Ecto neural progenitor cell (in vitro differentiated cells): ENCODE measurements at regions not wholly inside any gene's neighbourhood (a gene's known extent, or its start where the extent isn't known, plus 50 kb on each side); places are given as distances from the start of the nearest gene placed in this dataset.

Experiments used
- DNase-seq: peaks from one replicate; pipeline ENCODE4 v3.0.0-alpha.2; 2018; ENCODE audit warnings: low spot score

DNA sequence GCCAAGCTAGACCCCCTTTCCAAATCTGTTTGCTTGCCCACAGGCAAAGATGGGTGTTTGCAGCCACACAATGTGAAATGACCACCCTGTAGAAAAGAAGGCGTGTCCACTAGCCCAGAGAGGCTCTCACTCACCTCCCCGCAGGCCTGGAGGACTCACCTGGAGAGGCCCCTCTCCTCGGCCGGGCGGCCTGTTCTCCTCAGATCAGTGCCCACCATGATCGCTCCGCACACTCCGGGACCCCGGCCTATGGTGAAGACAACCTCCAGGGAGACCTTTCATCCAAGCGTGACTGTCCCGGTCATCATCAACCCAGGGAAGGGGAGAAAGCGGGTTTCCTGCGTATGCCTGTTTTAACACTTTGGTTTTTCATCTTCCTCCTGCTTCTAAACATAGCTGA, 328.7 kb upstream of the SALL3 start:
- DNase-seq: no peak

DNA sequence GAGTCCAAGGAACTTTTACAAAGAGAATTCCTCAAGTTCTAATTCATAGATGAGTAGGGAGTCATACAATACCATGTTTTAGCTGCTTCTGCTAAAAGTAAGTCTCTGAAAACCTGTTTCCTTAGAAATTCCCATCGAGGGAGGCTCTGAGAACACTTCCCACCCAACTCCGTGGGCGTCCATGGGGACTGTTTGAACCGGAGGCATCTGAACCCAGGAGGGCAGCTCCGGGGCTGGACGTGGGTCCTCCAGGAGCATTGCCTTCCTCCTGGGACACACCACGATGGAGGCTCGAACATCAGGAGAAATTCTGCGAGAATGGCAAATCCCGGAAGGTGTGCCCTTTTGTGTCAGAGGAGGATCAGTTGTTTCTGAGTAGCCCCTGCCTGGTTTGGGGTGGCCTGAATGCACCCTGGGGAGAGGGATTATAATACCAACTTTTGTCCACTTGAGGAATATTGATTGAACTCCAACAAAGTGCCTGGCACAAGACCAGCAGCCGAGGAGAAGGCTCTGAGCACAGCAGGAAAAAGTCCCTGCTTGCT, 327.5 kb upstream of the SALL3 start:
- DNase-seq: no peak

DNA sequence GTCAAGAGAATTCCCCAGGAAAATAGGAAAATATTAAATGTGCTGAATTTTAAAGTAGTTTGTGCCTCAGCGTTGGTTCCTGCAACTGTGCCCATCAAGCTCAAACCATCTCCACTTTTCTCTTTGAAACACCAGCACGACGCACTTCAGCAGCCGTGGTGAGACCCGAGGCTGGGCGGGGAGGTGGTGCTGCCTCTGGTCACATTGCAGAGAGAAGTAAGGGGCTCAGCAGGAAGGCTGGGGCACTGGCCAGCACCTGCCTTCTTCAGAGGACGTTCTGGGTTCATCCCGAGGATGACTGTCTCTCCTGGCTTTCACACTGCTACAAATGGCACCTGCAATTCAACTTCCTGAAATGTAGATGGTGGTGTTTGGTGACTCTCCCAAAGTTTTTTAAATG, 323.7 kb upstream of the SALL3 start:
- no peak for DNase-seq

DNA sequence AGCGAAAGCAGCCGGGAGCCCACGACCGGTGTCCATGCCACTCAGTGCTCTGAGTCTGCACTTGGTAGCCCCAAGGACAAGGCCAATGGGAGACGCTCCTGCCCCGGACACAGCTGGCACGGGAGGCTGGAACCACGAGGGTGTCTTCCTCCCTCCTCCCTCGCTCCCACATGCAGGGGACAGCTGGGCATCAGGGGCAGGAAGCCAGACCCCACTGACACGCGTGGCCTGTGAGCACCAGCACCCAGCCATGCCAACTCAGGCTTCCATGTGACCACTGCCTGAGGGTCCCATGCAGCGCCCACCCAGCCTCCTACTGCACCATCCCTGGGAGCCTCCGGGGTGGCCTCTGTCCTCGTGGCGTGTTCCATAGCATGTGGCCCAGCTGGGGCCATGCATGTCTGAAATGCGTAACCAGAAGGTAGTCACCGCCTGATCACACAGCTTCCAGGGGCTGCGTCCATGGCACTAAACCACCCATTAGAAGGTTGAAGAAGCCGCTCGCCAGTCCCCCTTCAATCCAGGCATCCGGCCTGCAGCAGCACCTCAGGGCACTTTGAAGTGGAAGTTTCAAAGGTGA, 323.2 kb upstream of the SALL3 start:
- DNase-seq: no peak

DNA sequence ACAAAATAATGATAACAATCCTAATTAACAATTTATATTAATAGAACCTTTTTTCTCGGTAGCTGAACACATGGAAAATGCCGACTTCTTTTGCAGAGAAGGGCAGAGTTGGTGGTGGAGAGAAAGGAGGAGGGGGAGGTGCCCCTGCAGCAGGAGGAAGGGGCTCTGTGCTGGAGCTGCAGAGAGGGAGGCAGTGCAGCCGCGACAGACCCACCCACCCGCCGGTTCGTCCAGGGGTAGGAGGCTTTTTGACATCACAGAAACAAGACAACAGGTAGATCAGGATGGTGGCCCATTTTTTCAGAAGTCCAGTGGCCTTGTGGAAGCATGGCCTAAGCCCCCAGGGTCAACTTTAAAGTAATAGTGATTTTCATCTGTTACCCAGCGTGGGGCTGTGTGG, 321.1 kb upstream of the SALL3 start:
- no peak for DNase-seq

DNA sequence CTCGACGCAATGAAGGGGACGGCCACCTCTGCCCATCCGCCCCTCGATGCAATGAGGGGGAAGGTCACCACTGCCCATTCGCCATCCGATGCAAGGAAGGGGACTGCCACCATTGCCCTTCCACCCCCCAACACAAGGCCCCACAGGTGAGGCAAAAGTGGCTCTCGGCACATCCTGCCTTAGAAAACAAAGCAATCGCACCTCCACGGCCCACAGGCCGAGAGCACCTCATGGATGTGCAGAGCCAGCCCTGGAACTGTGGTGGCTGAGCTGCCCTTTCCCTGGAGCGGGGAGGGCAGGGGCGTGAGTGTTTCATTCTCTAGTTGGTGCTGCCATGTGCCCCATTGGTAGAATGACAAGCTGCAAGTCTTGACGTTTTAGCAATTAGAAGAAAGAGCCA, 320.6 kb upstream of the SALL3 start:
- DNase-seq: no peak

DNA sequence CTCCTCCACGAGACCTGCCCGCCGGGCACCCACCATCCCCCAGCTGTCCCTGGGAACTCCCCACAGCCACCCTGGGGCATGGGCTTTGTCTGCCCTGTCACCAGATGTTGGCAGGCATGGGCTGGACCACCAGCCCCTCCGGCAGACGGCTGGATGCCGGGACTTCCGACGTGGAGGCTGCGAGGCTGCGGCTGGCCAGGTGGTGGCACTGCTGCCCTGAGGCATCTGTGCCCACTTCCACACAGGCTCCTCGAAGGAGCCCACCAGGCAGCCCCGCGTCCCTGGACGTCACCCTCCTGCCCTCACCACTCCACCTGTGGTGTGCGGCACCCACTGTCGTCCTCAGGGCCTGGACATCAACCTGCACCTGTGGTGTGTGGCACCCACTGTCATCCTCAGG, 319.9 kb upstream of the SALL3 start:
- peak; percentile 73 for DNase-seq

DNA sequence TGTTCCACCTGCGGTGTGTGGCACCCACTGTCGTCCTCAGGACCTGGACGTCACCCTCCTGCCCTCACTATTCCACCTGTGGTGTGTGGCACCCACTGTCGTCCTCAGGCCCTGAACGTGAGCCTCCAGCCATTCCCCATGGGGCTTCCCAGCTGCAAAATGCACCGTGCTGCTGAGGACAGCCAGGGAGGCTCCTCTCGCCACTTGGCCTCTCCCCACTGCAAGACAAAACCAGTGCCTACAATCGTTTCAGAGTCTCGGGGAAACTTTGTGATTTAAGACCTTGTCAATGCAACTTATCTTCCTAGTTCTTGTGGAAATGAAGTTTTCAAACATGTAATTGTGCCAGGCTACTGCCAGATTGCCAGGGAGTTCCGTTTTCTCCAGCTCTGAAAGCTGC, 319.3 kb upstream of the SALL3 start:
- no peak for DNase-seq

DNA sequence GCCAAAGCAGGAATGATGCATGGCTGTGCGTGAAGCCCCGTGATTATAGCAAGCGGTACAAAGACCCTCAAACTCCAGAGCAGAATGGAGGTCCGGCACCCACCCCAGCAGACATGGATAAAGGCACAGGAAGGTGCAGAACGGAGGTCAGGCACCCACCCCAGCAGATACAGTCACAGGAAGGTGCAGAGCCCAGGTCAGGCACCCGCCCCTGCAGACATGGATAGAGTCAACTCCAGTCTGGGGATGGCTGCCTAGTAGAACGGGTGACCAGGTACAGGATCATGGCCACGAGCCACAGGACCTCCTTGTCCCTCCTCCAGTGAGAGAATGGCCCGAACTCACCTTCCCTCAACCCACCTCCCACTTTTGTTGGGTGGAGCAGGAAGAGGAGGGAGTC, 318.3 kb upstream of the SALL3 start:
- DNase-seq: no peak

DNA sequence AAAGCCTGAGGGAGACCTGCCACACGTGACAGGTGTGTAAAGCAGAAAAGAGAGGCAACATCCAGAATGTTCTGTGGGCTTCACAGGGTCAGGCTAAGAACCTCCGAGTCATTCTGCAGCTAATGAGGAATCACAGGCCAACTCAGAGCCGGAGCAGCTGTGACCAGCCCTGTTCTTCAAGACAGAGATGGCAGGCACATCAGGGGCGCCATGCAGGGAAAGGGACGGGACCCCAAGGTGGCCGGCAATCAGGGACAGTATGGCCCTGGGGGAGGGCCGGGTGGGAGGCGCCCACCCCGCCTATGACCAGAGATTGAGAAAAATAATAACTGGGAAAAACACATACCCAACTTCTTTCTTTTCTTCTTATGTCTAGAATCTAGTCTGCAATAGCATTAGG, 316.7 kb upstream of the SALL3 start:
- DNase-seq: no peak

DNA sequence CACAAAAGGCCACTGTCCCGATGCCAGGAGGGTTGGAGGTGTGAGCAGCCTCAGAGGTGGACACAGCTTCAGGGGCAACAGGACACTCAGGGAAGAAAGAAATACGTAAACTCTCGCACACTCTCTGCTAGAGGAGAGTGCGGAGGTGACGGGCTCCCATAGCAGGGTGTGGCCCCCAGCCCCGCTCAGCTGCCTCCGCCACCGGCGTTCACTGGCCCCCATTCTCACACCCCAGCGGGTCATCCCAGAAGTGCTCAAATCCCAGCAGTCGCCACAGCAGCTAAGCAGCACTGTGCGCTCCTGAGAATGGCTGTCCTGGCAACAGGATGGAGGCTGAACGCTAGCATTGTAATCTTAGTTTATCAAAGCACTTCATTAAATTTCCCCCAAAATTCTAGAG, 315.6 kb upstream of the SALL3 start:
- no peak for DNase-seq

DNA sequence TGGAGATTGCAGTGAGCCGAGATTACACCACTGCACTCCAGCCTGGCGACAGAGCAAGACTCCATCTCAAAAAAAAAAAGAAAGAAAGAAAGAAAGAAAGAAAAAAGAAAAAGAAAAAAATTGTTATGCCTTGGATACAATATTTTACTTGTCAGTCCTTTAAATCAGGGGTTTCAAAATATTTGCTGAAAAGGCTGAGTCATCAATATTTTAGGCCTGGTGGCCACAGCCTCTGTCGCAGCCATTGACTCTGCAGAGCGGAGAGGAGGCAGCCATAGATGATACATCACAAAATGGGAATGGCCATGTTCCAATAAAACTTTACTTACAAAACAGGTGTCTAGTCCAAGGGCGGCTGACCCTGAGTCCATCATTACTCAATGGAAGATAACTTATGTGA, 314.8 kb upstream of the SALL3 start:
- no peak for DNase-seq

DNA sequence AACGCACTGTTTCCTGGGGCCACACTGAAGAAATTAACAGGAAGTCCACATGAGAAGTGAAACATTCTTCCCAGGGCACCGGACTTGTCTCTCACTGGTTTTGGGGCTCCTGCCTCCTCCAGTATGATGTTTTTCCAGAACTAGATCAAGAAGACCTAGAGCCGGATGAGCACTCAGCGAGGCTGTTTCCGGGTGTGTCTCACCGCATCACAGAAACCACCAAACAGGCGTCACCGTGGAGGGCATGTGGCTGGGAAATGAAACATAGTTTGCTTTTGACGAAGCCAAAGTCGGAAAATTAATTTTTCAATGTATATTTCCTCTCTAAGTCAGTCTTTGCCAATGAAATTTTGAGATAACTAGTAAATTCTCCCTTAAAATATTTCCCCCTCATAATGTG, 314.0 kb upstream of the SALL3 start:
- no peak for DNase-seq

DNA sequence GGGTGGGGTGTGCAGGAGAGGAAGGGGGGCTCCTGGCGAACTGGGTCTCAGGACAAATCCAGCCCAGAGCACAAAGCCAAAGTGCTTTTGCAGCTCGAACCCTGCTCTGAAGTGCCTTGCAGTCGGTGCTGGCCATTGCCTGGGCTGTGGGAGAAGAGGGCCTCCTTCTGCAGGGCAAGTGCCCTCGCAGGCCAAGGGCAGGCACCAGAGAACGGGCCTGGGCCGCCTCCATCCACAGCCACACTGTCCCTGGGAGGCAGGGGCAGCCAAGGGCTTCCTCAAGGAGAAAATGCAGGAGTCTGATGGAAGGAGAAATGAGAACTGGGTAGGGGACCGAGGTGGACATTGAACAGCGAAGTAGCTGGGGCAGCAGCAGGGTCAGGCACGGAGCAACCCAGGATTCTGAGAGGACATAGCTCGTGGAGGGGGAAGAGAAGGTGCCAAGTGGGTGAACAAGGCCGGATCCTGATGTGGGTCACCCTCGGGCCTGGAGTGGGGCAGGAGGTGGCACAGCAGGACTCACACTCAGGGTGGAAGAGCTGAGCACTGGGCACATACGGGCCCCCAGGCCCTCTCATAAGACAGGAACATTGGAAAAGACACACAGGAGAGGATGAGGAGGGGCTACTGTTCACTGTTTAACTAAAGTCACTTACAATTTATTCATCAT, 312.8 kb upstream of the SALL3 start:
- no peak for DNase-seq

DNA sequence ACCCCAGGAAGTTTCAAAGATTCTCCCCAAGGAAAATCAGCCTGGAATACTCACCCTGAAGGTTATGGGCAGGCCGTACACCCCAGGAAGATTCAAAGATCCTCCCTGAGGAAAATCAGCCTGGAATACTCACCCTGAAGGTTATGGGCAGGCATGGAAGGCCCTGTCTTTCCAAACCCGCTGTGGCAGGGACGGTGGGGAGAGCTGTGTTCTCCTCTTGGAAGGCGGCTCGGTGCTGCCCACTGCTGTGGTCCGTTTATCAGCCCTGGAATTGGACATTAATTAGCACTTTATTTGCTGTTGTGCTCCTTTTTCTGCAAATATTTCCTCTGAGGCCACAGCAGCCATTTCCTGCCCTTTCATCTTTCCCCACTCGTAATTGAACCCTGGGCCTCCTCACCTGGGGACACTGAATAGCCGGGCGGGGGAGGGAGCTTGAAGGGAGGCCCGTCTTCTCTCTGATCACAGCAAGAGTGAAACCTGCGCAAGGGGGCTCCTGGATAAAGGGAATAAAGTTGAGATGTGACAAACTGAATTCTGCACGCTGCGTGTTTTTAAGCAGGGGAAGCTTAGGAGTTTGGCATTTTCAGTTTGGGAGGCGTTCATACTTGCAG, 308.7 kb upstream of the SALL3 start:
- peak; percentile 32 for DNase-seq

DNA sequence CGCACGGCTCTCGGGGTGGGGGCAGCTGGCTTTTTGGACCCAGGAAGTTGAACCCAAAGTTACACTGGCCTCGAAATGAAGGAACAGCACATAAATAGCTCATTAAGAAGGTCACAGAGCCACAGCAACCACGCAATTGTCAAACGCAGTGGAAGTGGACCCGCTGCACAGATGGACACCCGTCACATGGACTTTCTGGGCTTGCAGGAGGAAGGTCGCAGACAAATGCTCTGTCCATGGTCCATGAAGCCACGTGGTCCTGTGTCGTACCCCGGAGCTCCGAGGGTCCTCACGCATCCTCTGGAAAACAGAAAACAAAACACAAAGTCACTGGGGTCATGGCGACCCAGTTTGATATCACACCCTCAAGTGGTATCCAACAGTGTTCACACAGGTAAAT, 308.1 kb upstream of the SALL3 start:
- no peak for DNase-seq

DNA sequence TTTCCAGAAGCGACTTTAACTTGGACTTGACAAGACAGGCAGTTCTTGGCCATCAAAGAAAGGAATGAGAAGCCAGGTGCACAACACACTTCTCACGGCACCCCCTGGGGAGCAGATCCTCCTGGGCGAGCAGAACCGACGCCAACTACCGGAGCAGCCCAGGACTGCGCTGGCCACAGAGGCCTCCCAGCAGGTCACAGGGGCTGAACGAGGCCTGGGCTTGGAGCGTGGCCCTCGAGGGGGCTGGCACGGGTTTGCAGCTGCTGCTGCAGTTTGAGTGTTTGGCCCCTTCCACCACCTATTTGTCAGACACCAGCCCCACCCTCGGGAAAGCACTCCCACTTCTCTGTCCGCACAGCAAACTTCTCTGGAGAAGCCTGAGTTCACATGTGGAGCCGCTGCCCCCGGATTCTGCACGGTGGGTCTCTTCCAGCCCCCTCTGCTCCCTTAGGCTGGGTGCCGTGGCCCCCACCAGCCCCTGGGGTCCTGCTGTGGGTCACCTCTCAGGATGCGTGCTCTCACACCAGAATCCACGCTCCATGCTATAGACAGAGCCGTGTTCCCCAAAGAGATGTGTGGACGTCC, 306.7 kb upstream of the SALL3 start:
- DNase-seq: no peak

DNA sequence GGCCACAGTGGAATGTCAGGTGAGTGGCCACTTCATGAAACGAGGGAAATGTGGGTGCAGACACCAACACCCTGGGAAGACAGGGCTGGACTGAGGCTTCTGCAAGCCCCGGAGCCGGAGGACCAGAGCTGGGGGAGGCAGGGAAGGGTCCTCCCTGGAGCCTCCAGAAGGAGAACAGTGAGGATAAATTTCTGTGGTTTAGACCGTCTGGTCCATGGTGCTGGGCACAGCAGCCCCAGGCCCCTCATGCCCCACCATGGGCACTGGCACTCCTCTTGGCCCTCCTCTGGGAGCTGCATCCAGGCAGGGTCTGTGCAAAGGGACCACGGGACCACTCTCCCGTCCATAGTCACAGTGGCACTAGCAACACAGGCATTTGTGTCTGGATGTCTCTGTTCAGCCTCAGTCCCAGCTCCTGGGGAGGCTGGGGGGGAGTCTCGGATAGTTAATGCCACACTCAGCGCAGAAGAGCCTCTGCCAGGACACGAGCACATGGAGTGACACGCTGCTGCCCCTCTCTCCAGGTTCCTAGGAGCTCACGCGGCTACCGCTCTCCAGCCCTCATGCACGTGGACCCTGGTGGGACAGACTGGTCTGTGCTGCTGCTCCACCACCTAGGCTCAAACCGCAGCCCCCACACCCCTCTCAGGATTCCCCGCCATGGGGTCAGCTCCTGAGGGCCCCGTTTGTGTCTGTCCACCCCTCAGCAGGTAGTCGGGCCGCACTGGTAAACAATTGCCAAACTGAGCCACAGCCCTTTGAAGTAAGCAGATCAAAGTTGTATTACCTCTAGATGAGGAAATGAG, 305.9 kb upstream of the SALL3 start:
- DNase-seq: peak; percentile 21

DNA sequence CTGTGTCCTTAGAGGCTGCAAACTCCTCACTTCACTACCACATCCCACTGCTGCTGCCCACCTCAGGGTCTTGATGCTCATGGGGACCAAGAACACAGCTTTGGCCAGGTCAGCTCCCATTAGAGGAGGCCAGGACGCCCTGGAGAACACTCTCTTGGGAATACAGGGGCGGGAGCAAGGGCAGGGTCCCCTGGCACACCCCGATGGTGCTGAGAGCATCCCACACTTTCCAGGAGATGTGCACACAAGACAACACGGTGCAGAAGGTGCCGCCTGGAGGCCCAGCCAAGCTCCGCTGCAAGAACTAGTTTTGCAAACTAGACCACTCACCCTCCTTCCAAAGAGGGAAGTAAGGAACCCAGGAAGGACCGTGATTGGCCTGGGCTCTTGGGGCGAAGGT, 304.4 kb upstream of the SALL3 start:
- DNase-seq: no peak

DNA sequence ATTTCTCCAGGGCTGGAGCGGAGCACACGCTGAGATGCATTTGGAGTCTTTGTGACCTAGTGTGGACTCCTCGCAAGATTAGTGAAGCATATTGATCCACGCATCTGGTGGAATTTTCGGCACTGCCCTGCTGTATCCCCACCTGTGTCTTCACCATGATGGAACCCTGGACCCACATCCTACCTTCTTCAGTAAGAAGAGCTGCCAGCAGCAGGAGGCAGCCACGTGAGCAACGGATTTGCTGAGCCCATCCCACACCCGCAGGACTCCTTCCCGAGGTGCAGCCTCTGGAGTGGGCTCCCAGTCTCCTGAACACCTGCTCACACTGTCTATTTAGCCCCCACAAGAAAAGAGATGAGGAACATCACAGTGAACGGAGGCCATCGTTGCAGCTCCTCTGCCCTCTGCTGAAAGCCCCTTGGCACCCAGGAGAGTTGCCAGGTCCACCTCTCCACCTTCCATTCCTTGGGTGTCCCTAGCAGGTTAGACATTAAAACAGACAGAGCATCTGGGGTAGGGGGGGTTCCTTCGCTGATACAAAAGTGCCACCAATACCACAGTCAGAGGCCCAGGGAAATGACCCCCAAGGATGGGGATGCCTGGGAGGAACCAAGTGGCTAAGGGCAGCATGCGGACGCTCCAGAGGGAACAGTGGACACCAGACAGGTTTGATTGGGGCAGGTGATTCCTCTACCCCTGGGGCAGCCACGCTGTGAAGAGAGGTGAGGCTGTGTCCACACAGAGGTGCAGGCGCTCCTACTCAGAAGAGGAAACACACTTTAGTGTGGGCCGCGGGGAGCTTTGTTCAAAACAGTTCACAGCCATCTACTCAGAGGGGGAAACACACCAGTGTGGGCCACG, 302.8 kb upstream of the SALL3 start:
- DNase-seq: no peak

DNA sequence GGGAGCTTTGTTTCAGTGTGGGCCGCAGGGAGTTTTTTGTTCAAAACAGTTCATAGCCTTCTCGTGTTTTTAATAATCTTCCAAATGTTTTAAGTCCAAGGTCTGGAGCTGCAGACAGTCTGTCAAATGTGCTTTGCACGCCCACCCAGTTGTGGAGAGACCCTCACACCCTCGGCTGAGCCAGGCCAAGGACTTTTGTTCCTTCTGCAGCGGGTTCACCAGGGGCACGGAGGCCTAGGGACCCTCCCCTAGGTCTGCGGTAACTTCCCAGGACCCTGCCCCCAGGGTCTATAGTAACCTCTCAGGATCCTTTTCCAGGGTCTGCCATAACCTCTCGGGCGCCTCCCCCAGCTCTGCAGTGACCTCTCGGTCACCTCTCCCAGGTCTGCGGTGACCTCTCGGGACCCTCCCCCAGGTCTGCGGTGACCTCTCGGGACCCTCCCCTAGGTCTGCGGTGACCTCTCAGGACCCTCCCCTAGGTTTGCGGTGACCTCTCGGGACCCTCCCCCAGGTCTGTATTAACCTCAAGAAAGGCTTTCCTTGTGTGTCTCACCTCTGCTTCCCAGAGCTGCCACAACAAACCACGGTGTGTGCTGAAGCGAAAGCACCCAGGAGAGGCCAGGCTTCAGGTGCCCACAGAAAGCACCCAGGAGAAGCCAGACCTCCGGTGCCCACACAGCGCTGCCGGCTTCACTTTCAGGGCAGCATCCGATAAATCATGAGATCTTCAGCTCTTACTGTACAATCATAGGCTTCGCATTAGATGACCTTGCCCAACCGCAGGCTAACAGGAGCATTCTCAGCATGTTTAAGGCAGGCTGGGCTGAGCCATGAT, 301.9 kb upstream of the SALL3 start:
- no peak for DNase-seq
